H1 (cell line): ENCODE measurements at regions not wholly inside any gene's neighbourhood (a gene's known extent, or its start where the extent isn't known, plus 50 kb on each side); places are given as distances from the start of the nearest gene placed in this dataset.

Source experiments
- CTCF ChIA-PET: fragments of 300-600 bp; sonication (Branson Sonifier 250); formaldehyde crosslinking; loops from one replicate; lab custom pipeline; 2021; ENCODE audit not compliant: partially characterized antibody; lab: Charles Lee
- POLR2A ChIA-PET: fragments of 300-600 bp; sonication (Branson Sonifier 250); formaldehyde crosslinking; loops from one replicate; lab custom pipeline; 2021; ENCODE audit warnings: inconsistent platforms; ENCODE audit not compliant: partially characterized antibody; lab: Charles Lee
- DNase-seq, 2 experiments: peaks; one replicate each; pipeline versions ENCODE4 v3.0.0 to v3.0.0-alpha.2; 2010 to 2022; ENCODE audit warnings: low spot score in 2 of 2, low read depth in 1 of 2, mixed read lengths in 1 of 2
- FAIRE-seq: peaks from 2 replicates; lab custom pipeline; 2011; peaks lifted over from hg19 to GRCh38; lab: Jason Lieb, UNC
- H2AFZ ChIP-seq: 2 replicates; pipeline ENCODE4 v1.8.1; 2012; ENCODE audit warnings: low read length, inconsistent platforms
- H2AK5ac ChIP-seq: 2 replicates; pipeline ENCODE4 v1.6.1; 2013; ENCODE audit warnings: low read depth, low read length
- H2BK120ac ChIP-seq: replicated peaks from 2 replicates; pipeline ENCODE3; 2013; ENCODE audit warnings: low read depth, low read length, inconsistent platforms
- H2BK12ac ChIP-seq: 2 replicates; pipeline ENCODE4 v1.6.1; 2013; ENCODE audit warnings: low read depth, low read length
- H2BK15ac ChIP-seq: 2 replicates; pipeline ENCODE4 v1.6.1; 2013; ENCODE audit warnings: low read length
- H2BK20ac ChIP-seq: 2 replicates; pipeline ENCODE4 v1.6.1; 2013; ENCODE audit warnings: low read length
- H2BK5ac ChIP-seq: 2 replicates; pipeline ENCODE4 v1.6.1; 2013; ENCODE audit warnings: low read depth, low read length
- H3K14ac ChIP-seq: 2 replicates; pipeline ENCODE4 v1.6.1; 2013; ENCODE audit warnings: inconsistent platforms; ENCODE audit not compliant: insufficient read length
- H3K18ac ChIP-seq: 2 replicates; pipeline ENCODE4 v1.6.1; 2013; ENCODE audit warnings: low read length; ENCODE audit errors: extremely low read depth
- H3K23ac ChIP-seq: 2 replicates; pipeline ENCODE4 v1.6.1; 2013; ENCODE audit warnings: inconsistent platforms; ENCODE audit not compliant: insufficient read length
- H3K23me2 ChIP-seq: 2 replicates; pipeline ENCODE4 v1.6.1; 2013; ENCODE audit warnings: low read depth, low read length
- H3K27ac ChIP-seq: 2 replicates; pipeline ENCODE4 v1.6.1; 2011; ENCODE audit warnings: low read depth, low read length, inconsistent platforms
- H3K27me3 ChIP-seq, 4 experiments: replicated peaks in 1 of 4; 1 replicate in 1 of 4; 2 replicates in 3 of 4; pipeline versions ENCODE4 v1.6.1 to v1.8.1; 2011 to 2013; ENCODE audit warnings: low read length in 3 of 4, mild to moderate bottlenecking in 3 of 4, inconsistent platforms in 2 of 4, mixed read lengths in 2 of 4, moderate library complexity in 1 of 4; ENCODE audit not compliant: control insufficient read depth in 3 of 4, insufficient read depth in 3 of 4; ENCODE audit errors: extremely low read depth in 1 of 4
- H3K36me3 ChIP-seq, 4 experiments: 2 replicates each; pipeline versions ENCODE4 v1.6.1 to v1.8.1; 2011 to 2013; ENCODE audit warnings: mild to moderate bottlenecking in 4 of 4, low read length in 3 of 4, moderate library complexity in 2 of 4, control low read depth in 1 of 4, inconsistent platforms in 1 of 4; ENCODE audit not compliant: insufficient read depth in 4 of 4, control insufficient read depth in 2 of 4
- H3K4ac ChIP-seq: replicated peaks from 2 replicates; pipeline ENCODE3; 2013; ENCODE audit warnings: low read length, low read depth, mixed read lengths, inconsistent platforms; ENCODE audit not compliant: insufficient read length
- H3K4me1 ChIP-seq, 4 experiments: replicated peaks in 1 of 4; 1 replicate in 1 of 4; 2 replicates in 3 of 4; pipeline versions ENCODE4 v1.6.1 to v1.8.1; 2011 to 2013; ENCODE audit warnings: low read length in 3 of 4, inconsistent platforms in 2 of 4, mixed read lengths in 1 of 4; ENCODE audit not compliant: insufficient read depth in 4 of 4, control insufficient read depth in 3 of 4
- H3K4me2 ChIP-seq, 2 experiments: 2 replicates each; pipeline versions ENCODE4 v1.6.1 to v1.8.1; 2011 to 2013; ENCODE audit warnings: low read depth in 2 of 2, low read length in 2 of 2, control low read depth in 1 of 2, inconsistent platforms in 1 of 2, mild to moderate bottlenecking in 1 of 2; ENCODE audit not compliant: insufficient read depth in 1 of 2
- H3K4me3 ChIP-seq, 4 experiments: fragments of 200-600, 300-600 bp in 1 of 4; sonication (generic), shearing (Covaris generic), sonication (Bioruptor Twin) in 1 of 4; 2 replicates each; pipeline versions ENCODE4 v1.5.1 to v1.8.1; 2011 to 2016; ENCODE audit warnings: low read length in 4 of 4, low read depth in 3 of 4, control low read depth in 2 of 4, inconsistent platforms in 2 of 4, mild to moderate bottlenecking in 2 of 4, mixed read lengths in 1 of 4, moderate library complexity in 1 of 4; ENCODE audit not compliant: insufficient read depth in 2 of 4; ENCODE audit errors: extremely low read depth in 1 of 4
- H3K56ac ChIP-seq: replicated peaks from 2 replicates; pipeline ENCODE3; 2013; ENCODE audit warnings: low read depth, mild to moderate bottlenecking, mixed read lengths, low read length, inconsistent platforms; ENCODE audit not compliant: insufficient read length
- H3K79me1 ChIP-seq: 2 replicates; pipeline ENCODE4 v1.6.1; 2013; ENCODE audit warnings: low read depth, low read length, control low read depth
- H3K79me2 ChIP-seq, 2 experiments: 2 replicates each; pipeline versions ENCODE4 v1.6.1 to v1.8.1; 2012 to 2013; ENCODE audit warnings: low read length in 2 of 2, mild to moderate bottlenecking in 2 of 2, inconsistent platforms in 1 of 2; ENCODE audit not compliant: insufficient read depth in 2 of 2, control insufficient read depth in 1 of 2
- H3K9ac ChIP-seq, 4 experiments: replicated peaks in 1 of 4; 1 replicate in 1 of 4; 2 replicates in 3 of 4; pipeline versions ENCODE4 v1.6.1 to v1.8.1; 2011 to 2013; ENCODE audit warnings: low read depth in 3 of 4, low read length in 3 of 4, control low read depth in 2 of 4, mild to moderate bottlenecking in 2 of 4, moderate library complexity in 2 of 4, inconsistent platforms in 1 of 4; ENCODE audit errors: extremely low read depth in 1 of 4
- H3K9me3 ChIP-seq, 2 experiments: 2 replicates each; pipeline versions ENCODE4 v1.6.1 to v1.8.1; 2012 to 2013; ENCODE audit warnings: mild to moderate bottlenecking in 2 of 2, moderate library complexity in 2 of 2, control low read depth in 1 of 2, inconsistent platforms in 1 of 2, low read depth in 1 of 2, low read length in 1 of 2, mixed read lengths in 1 of 2; ENCODE audit not compliant: insufficient read depth in 2 of 2
- H4K20me1 ChIP-seq, 2 experiments: replicated peaks in 1 of 2; 2 replicates each; pipeline versions ENCODE3 to v1.8.1; 2011 to 2013; ENCODE audit warnings: inconsistent platforms in 2 of 2, low read length in 2 of 2, mild to moderate bottlenecking in 1 of 2; ENCODE audit not compliant: insufficient read depth in 2 of 2, control insufficient read depth in 1 of 2
- H4K5ac ChIP-seq: 2 replicates; pipeline ENCODE4 v1.6.1; 2013; ENCODE audit warnings: low read length, low read depth, mixed read lengths, inconsistent platforms; ENCODE audit not compliant: insufficient read length
- H4K8ac ChIP-seq: 2 replicates; pipeline ENCODE4 v1.8.0; 2013; ENCODE audit warnings: mild to moderate bottlenecking, moderate library complexity, low read length, inconsistent platforms; ENCODE audit not compliant: insufficient read depth; ENCODE audit errors: extremely low read depth
- H4K91ac ChIP-seq: replicated peaks from 2 replicates; pipeline ENCODE3; 2013; ENCODE audit warnings: low read length, mixed read lengths, inconsistent platforms; ENCODE audit not compliant: insufficient read length
- BRCA1 ChIP-seq: IDR thresholded peaks from 2 replicates; pipeline ENCODE4 v1.6.1; 2012; ENCODE audit warnings: low read depth, low read length, improper control_type of control experiment
- EP300 ChIP-seq, 2 experiments: IDR thresholded peaks; 1 replicate in 1 of 2; 2 replicates in 1 of 2; pipeline ENCODE4 v1.6.1; 2011 to 2012; ENCODE audit warnings: low read depth in 2 of 2, low read length in 2 of 2, mild to moderate bottlenecking in 2 of 2, borderline replicate concordance in 1 of 2, inconsistent platforms in 1 of 2, moderate library complexity in 1 of 2
- KDM4A ChIP-seq: IDR thresholded peaks from one replicate; pipeline ENCODE4 v1.7.1; 2012; ENCODE audit warnings: low read depth, mild to moderate bottlenecking, moderate library complexity, low read length, inconsistent platforms; ENCODE audit not compliant: severe bottlenecking
- MAFK ChIP-seq: IDR thresholded peaks from 2 replicates; pipeline ENCODE4 v1.6.1; 2012; ENCODE audit warnings: low read depth, mild to moderate bottlenecking, improper control_type of control experiment, low read length
- NANOG ChIP-seq: IDR thresholded peaks from 2 replicates; pipeline ENCODE4 v1.6.1; 2011; ENCODE audit warnings: low read length, low read depth, mild to moderate bottlenecking, inconsistent platforms; ENCODE audit not compliant: insufficient read depth, poor library complexity, severe bottlenecking
- POLR2A ChIP-seq, 2 experiments: IDR thresholded peaks; 1 replicate in 1 of 2; 2 replicates in 1 of 2; pipeline ENCODE4 v1.6.1; 2011; ENCODE audit warnings: low read depth in 2 of 2, low read length in 2 of 2, mild to moderate bottlenecking in 2 of 2; ENCODE audit errors: control extremely low read depth in 1 of 2
- POU5F1 ChIP-seq: IDR thresholded peaks from 2 replicates; pipeline ENCODE4 v1.6.1; 2011; ENCODE audit warnings: low read depth, mild to moderate bottlenecking, low read length, moderate library complexity
- SP4 ChIP-seq: IDR thresholded peaks from 2 replicates; pipeline ENCODE4 v1.6.1; 2012; ENCODE audit warnings: low read length, inconsistent platforms
- WGBS, 2 experiments: shearing (Covaris generic) in 1 of 2; methylation state at CpG; one replicate each; pipeline versions ENCODE4 v1.1.6 to v1.1.7; 2013 to 2015; ENCODE audit warnings: low lambda C conversion rate in 2 of 2, mixed read lengths in 2 of 2, inconsistent platforms in 1 of 2, low coverage in 1 of 2, missing lambda C conversion rate in 1 of 2; ENCODE audit not compliant: insufficient replicate concordance in 2 of 2, insufficient coverage in 1 of 2, insufficient read length in 1 of 2; ENCODE audit errors: extremely low coverage in 1 of 2, missing lambda C conversion rate in 1 of 2; 5-methylcytosine and 5-hydroxymethylcytosine counted together
- TF ChIP-seq, protein P1 (sequence below): IDR thresholded peaks from 2 replicates; pipeline ENCODE4 v1.6.1; 2011; ENCODE audit warnings: low read length, improper control_type of control experiment

DNA sequence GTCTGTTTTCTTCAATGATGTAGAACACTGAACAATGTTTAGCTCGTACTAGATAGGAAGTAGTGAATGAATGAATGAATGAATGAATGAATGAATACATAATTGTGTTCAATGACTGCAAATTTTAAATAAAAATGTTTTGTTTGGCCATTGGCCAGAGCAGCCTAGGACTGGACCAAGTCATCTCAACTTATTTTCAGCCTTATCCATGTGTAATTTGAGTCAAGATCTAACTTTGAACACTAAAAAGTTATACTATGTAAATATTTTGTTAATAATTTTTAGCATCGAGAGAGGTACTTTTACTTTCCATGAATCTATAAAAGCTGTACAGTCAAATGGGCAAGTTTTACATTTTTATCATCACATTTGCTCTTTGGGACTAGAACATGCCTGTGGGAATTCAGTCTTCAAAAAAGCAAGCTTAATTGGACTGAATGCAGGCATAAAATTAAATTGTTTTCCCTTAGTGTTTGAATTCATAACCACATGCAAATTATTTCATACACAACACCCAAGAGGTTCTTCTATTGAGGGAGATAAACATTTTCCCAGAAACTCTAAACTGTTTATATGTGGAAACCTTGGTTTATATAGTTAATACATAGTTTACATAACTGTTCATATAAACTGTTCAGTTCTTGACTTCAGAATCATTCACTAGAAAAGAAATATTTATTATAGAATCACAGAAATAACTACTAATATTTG, 222.1 kb upstream of the ANO3 start:
- Histone ChIP-seq H3K18ac (no peak overlapping the region), H3K56ac (no peak overlapping the region), H3K79me2 (no peaks in the 10 kb centered on the region), H3K27me3 (no peaks in the 10 kb centered on the region), H3K14ac (no peak overlapping the region), H2BK12ac (no peak overlapping the region), H2BK120ac (no peak overlapping the region), H3K4ac (no peak overlapping the region), H2BK5ac (no peak overlapping the region), H2AK5ac (no peak overlapping the region), H2AFZ (no peak overlapping the region), H2BK20ac (no peak overlapping the region), H4K5ac (no peak overlapping the region), H3K27ac (no peak overlapping the region), H3K9ac (no peak overlapping the region), H3K23ac (no peak overlapping the region), H3K4me2 (no peak overlapping the region), H3K9me3 (peaks cover 6 to 7% of the 10 kb centered on the region in 2 experiments; a peak in 2 of 4 replicates), H3K79me1 (no peaks in the 10 kb centered on the region), H4K91ac (no peak overlapping the region), H3K36me3 (no peaks in the 10 kb centered on the region), H4K8ac (no peak overlapping the region), H3K4me1 (no peaks in the 10 kb centered on the region), H2BK15ac (no peak overlapping the region), H4K20me1 (no peaks in the 10 kb centered on the region), H3K23me2 (no peaks in the 10 kb centered on the region), H3K4me3 (no peak overlapping the region)
- FAIRE-seq (no peak), DNase-seq (no peak)
- ChIA-PET CTCF (interaction anchor here (1.0 kb wide), 1 partner anchor 16 kb away, joined by 3 read pairs; no protein-coding TSS in a partner anchor), POLR2A (no interaction called here)
- TF ChIP-seq NANOG (no peak), SP4 (no peak), KDM4A (no peak), EP300 (IDR thresholded peaks at IDR 0.05; ENCODE audit: borderline replicate concordance in 1 of 2, low read depth in 2 of 2, low read length in 2 of 2) (no peak), POU5F1 (no peak), MAFK (no peak), BRCA1 (no peak), POLR2A (IDR thresholded peaks at IDR 0.05; ENCODE audit: control extremely low read depth in 1 of 2, low read depth in 2 of 2, low read length in 2 of 2) (no peak)
- TF ChIP-seq, protein P1, sequence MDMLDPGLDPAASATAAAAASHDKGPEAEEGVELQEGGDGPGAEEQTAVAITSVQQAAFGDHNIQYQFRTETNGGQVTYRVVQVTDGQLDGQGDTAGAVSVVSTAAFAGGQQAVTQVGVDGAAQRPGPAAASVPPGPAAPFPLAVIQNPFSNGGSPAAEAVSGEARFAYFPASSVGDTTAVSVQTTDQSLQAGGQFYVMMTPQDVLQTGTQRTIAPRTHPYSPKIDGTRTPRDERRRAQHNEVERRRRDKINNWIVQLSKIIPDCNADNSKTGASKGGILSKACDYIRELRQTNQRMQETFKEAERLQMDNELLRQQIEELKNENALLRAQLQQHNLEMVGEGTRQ, result no peak
- WGBS, 2 experiments, result 95% methylated on average over 2 of the region's 2 CpGs; no CpG with 5 or more reads in 1 of the 2 experiments
